Thoracic aorta (tissue), 2 donors: ENCODE measurements at regions not wholly inside any gene's neighbourhood (a gene's known extent, or its start where the extent isn't known, plus 50 kb on each side); places are given as distances from the start of the nearest gene placed in this dataset.

Source experiments
- ATAC-seq: fragments of 150-250 bp; one replicate; pipeline ENCODE4 v1.8.0; 2017; ENCODE audit warnings: low read depth; ENCODE audit not compliant: insufficient number of reproducible peaks, low FRiP score
- DNase-seq: peaks from one replicate; pipeline ENCODE4 v3.0.0-alpha.2; 2020; ENCODE audit warnings: low spot score
- H3K27ac ChIP-seq, 2 donors: fragments of 200-600 bp; sonication (generic); 1 replicate in 1 of 2; 2 replicates in 1 of 2; pipeline ENCODE4 v1.5.1; 2016; ENCODE audit warnings: mild to moderate bottlenecking in 2 of 2, moderate library complexity in 2 of 2
- H3K27me3 ChIP-seq: fragments of 200-600 bp; sonication (generic); replicated peaks from 2 replicates; pipeline ENCODE4 v1.6.0; 2016; ENCODE audit warnings: mild to moderate bottlenecking; ENCODE audit not compliant: insufficient read depth
- H3K36me3 ChIP-seq: fragments of 200-600 bp; sonication (generic); one replicate; pipeline ENCODE4 v1.5.1; 2016
- H3K4me1 ChIP-seq, 2 donors: fragments of 200-600 bp; sonication (generic); 1 replicate in 1 of 2; 2 replicates in 1 of 2; pipeline versions ENCODE4 v1.5.1 to v1.6.0; 2016; ENCODE audit warnings: low read depth in 2 of 2, mild to moderate bottlenecking in 1 of 2; ENCODE audit not compliant: control insufficient read depth in 1 of 2
- H3K4me3 ChIP-seq: fragments of 200-600 bp; sonication (generic); 2 replicates; pipeline ENCODE4 v1.5.1; 2016; ENCODE audit warnings: mild to moderate bottlenecking
- H3K9me3 ChIP-seq: fragments of 200-600 bp; sonication (generic); 2 replicates; pipeline ENCODE4 v1.5.1; 2016
- CTCF ChIP-seq: fragments of 200-600 bp; sonication (generic); IDR thresholded peaks from one replicate; pipeline ENCODE4 v1.5.1; 2019; ENCODE audit warnings: antibody characterized with exemption

GRCh38 chr9:82122731-82123130 is 134.2 kb downstream of the SPATA31D1 start:
- no peak for TF ChIP-seq CTCF
- Histone ChIP-seq H3K27ac (no peak overlapping the region), H3K9me3 (no peaks in the 10 kb centered on the region), H3K27me3 (no peaks in the 10 kb centered on the region), H3K36me3 (no peaks in the 10 kb centered on the region), H3K4me3 (no peak overlapping the region), H3K4me1 (no peaks in the 10 kb centered on the region)
- ATAC-seq (no peak), DNase-seq (no peak)

DNA sequence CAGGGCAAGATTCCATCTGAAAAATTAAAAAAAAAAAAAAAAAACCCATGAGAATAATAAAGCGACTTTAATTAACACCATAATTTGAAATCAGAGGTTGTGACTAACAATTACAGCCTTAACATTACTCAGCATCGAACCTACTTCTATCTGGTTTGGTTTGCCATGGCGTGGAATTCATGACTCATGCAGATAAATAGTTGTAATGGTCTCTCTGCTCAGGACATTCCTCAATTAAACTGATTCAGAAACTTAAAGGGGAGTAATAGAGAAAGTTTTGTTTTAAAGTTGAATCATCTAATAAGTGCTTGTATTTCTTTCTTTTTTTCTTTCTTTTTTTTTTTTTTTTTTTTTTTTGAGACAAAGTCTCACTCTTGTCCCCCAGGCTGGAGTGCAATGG is 135.5 kb downstream of the SPATA31D1 start:
- no peak for ATAC-seq
- no peaks in the 10 kb centered on the region for H3K4me1 ChIP-seq
- no peaks in the 10 kb centered on the region for H3K36me3 ChIP-seq
- no peaks in the 10 kb centered on the region for H3K27me3 ChIP-seq
- no peak overlapping the region for H3K4me3 ChIP-seq
- no peak for TF ChIP-seq CTCF
- DNase-seq = no peak
- no peaks in the 10 kb centered on the region for H3K9me3 ChIP-seq
- no peak overlapping the region for H3K27ac ChIP-seq

GRCh38 chr9:82126256-82126655 is 137.7 kb downstream of the SPATA31D1 start:
- no peaks in the 10 kb centered on the region for H3K4me1 ChIP-seq
- no peak overlapping the region for H3K4me3 ChIP-seq
- H3K27me3 ChIP-seq = no peaks in the 10 kb centered on the region
- ATAC-seq (no peak), DNase-seq (no peak)
- H3K27ac ChIP-seq = no peak overlapping the region
- H3K9me3 ChIP-seq = no peaks in the 10 kb centered on the region
- TF ChIP-seq CTCF = no peak
- H3K36me3 ChIP-seq = no peaks in the 10 kb centered on the region

DNA sequence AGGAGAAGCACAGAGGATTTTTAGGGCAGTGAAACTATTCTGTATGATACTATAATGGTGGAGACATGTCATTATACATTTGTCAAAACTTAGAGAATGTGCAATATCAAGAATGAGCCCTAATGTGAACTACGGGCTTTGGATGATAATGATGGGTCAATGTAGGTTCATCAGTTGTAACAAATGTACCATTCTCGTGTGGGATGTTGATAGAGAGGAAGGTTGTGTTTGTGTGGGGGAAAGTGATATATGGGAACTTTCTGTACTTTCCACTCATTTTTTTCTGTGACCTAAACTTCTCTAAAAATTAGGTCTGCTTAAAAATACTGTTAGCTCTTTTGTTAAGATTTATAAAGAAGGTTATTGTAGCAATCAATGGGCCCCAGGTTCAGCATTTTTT is 138.9 kb downstream of the SPATA31D1 start:
- Histone ChIP-seq H3K27me3 (no peaks in the 10 kb centered on the region), H3K9me3 (no peaks in the 10 kb centered on the region), H3K4me3 (no peak overlapping the region), H3K27ac (no peak overlapping the region), H3K4me1 (no peaks in the 10 kb centered on the region), H3K36me3 (no peaks in the 10 kb centered on the region)
- TF ChIP-seq CTCF = no peak
- no peak for ATAC-seq
- no peak for DNase-seq

DNA sequence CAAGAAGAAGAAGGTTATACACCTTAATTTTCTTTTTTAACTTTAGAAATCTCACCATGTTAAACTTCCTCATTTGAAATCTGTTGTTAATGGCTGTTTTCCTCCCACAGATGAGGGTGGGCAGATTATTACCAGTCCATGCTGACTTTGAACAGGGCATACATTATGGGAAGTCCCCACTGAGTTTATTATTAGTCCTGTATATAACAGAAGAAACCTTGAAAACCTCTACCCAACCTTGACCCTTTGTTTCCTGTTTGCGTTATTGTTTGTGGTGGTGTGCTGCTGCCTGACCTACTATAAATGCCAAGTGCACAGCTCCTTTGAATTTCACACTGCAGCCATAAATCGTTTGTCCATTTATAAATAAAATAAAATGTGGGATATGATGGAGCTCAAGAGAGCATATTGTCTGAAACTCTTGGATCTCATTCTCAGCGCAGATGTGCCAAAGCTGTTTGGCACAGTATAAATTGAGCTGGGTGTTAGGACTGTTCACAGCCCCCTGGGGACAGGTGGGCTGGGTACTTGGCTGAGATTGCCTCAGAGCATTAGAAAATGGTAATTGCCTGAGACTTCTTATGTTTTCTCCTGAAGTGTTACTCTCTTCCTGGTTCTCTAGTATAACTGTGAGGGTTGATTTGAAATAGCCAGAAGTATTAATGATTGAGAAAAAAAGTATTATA is 139.6 kb downstream of the SPATA31D1 start:
- TF ChIP-seq CTCF = no peak
- Histone ChIP-seq H3K27me3 (no peaks in the 10 kb centered on the region), H3K4me3 (no peak overlapping the region), H3K36me3 (no peaks in the 10 kb centered on the region), H3K4me1 (no peaks in the 10 kb centered on the region), H3K27ac (no peak overlapping the region), H3K9me3 (no peaks in the 10 kb centered on the region)
- ATAC-seq = no peak
- no peak for DNase-seq
